NCI-H2171 treated with DMSO at 0.1 percent for 48 hours (cell line): ENCODE measurements at regions not wholly inside any gene's neighbourhood (a gene's known extent, or its start where the extent isn't known, plus 50 kb on each side); places are given as distances from the start of the nearest gene placed in this dataset.
"Not testable (repeated sequence)": the region's sequence is repeated elsewhere in the genome, so short reads cannot be mapped to it uniquely, and the experiment has no call there.

Source experiments
- DNase-seq: peaks from one replicate; lab custom pipeline; 2025; lab: John Stamatoyannopoulos, UW

DNA sequence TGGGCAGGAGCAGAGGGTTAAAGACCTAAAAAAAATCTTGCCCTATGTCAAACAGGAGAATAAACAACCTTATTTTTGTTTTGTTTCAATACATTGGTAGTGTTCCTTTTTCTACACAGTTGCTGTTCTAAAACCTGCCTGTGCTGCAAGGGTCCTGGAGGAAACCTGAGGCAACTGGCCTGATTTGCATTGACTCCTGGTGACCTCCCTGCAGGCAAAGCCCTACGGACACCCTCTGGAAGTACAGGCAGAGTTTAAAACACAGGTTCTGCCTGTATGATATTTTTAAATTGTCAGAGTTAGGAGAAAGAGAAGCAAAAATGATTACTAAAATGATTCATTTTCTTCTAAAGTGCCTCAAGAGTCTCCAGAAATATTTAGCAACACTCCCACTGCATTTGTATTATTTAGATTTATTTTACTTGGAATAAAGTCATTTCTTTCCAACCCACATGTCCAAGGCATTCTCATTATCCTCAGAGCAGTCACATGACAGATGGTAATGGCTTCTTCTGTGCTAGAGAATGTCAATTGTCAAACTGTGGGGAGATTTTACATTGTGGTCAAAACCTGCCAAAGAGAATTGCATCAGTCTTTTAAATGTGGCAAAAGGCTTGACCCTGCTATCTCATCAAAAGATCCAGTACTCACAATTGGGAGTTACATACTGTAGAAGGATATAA is 559.6 kb downstream of the CETN3 start:
- DNase-seq, result no peak

DNA sequence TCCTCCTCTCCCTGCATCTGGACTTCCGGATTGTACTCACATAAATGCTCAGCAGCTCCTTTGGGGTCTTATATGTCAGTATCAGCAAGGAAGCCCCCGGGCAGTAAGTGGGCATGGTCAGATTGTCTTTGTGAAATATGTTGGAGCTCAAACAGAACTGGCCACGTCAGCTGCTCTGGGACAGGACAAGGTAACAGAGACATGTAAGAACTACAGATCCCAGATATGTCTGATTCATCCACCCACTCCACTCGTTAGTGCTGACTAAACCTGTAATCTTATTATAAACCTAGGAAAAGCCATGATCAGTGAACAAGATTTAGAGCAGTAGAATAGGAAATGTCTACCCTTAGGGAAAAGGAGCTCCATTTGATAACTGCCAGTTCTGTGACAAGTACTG is 561.8 kb downstream of the CETN3 start:
- DNase-seq, result no peak

GRCh38 chr5:89844548-89844947 is 565.0 kb downstream of the CETN3 start:
- no peak for DNase-seq

DNA sequence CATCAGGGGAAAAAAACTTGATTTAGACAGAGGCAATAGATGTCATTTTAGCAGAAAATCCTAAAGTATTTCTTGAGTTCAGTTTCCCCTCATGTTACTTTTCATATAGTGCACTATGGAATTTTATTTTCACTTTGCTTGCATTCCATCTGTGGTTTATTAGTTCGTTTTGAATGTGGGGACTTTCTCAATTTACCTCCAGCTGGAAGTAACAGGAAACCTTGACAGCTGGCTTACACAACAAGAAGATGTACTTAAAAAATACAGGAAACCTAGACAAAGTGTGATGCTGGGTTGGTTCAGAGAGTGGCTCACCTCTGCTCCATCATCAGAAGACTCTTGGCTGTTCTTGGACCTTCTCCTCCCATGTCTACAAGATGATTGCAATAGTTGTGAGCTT is 567.0 kb downstream of the CETN3 start:
- no peak for DNase-seq

- DNase-seq, result no peak
Measured at GRCh38 chr5:89840906-89841305, 568.6 kb downstream of the CETN3 start.

DNA sequence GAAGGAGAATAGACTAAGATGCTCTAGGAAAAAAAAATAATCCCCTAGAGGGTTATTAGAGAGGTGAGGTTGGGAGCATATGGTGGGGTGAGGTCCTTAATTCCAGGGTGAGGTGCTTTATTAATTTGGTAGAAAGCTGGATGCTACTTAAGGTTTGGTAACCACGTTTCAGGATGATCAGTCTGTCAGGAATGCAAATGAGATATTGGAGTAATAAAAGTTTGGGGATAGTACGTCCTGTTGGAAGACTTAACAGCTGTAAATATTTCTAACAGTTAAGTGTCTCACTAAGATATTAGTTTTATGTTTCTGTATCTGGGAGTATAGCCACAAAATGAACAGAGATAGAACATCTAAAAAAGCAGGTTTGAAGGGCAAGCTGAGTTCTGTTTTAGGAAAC is 578.9 kb downstream of the CETN3 start:
- no peak for DNase-seq

DNA sequence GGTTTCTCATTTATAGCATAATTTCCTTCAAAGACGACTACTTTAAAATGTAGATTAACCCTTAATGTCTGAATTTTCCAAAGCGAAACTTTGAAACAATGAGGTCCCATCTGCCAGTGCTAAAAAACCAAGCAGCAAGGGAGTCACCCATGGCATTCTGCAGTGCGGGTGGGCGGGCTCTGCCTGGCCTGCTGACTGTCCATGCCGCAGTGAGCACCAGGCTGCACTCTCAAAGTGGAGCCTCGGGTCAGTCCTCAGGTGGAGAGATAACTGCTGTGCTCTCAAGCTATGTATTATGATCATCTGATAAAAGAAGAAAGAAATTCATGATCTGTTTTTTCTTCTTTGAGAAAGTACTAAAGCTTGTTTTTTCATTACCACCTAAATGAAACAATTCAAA is 581.6 kb downstream of the CETN3 start:
- DNase-seq, result no peak

DNA sequence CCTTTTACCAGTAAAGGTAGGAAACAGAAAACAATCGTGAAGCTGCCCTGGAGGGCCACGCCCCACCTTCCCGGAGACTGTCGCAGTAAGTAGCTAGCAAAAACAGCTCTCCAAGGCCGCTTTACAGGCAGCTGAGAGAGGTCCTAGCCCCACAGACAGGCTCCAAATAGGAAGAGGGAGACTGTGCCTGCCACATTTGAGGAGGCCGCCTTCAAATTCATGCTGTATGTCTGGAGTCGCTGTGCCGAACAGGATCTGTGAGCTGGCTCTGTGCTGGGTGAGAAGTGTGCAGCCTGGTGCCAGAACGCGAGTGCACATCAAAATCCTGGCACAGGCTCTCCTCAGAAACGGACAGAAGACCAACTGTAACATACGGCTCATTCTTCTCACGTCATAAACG is 582.2 kb downstream of the CETN3 start:
- DNase-seq, result no peak

DNA sequence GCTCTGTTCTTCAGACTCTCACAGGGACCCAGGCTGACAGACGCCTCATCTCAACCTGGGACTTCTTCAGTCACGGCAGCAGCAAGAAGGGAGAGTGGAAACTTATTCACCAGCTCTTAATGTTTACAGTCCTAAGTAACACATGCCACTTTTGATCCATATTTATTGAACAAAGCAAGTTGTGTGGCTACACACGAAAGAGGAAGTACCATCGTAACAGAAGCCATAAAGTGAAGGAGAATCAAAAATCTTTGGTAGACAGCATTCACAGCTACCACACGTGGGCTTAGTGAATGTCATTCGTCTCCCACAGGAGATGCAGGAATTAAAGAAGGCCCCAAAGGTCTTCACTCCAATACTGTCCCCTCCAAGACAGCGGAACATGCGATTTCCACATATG is 582.6 kb downstream of the CETN3 start:
- no peak for DNase-seq

GRCh38 chr5:89823046-89823445 is 586.5 kb downstream of the CETN3 start:
- no peak for DNase-seq

GRCh38 chr5:89817841-89818240 is 591.7 kb downstream of the CETN3 start:
- DNase-seq, result no peak

DNA sequence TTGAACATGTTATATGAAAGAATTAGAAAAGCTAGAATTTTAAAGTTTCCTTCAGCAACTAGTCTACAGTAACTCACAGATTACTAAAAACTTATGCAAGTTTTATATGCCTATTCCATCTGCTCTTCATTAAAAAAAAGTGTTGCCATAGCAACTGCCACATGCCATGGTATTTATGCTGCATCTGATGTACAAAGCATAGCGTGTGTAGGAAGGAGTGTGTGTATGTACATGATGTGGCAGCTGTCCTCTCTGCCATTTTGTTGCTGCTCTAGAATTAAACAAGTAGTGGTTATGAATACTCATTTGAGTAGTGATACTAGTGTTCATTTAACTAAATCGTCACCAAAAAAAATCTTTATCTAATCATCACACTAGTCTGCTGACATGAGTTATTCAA is 593.5 kb downstream of the CETN3 start:
- DNase-seq, result no peak

- not testable (repeated sequence) for DNase-seq
Measured at GRCh38 chr5:89800735-89801134, 608.8 kb downstream of the CETN3 start.

DNA sequence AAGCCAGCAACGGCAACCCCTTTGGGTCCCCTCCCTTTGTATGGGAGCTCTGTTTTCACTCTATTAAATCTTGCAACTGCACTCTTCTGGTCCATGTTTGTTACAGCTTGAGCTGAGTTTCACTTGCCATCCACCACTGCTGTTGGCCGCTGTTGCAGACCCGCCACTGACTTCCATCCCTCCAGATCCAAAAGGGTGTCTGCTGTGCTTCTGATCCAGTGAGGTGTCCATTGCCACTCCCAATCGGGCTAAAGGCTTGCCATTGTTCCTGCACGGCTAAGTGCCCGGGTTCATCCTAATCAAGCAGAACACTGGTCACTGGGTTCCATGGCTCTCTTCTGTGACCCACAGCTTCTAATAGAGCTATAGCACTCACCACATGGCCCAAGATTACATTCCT is 615.1 kb downstream of the CETN3 start:
- not testable (repeated sequence) for DNase-seq

- not testable (repeated sequence) for DNase-seq
Measured at GRCh38 chr5:89779734-89780133, 629.8 kb downstream of the CETN3 start.

GRCh38 chr5:89777758-89778157 is 631.8 kb downstream of the CETN3 start:
- no peak for DNase-seq

DNA sequence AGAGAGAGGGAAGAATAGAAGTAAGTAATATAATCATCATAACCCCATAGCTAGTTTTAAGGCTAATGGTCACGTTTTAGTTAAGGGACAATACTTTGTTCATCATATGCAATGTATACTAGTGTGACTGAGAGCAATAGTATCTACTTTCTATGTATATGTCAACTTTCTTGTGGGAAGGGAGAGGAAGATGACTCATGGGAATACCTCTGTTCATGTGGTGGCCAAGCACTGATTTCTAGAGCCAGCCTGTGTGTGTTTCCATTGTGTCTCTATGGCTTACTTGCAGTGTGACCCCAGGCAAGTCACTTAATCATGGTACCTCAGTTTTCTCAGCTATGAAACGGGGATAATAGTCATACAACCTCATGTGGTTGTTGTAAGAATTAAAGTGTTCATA is 639.6 kb downstream of the CETN3 start:
- no peak for DNase-seq

- no peak for DNase-seq
Measured at GRCh38 chr5:89759802-89760201, 649.8 kb downstream of the CETN3 start.

DNA sequence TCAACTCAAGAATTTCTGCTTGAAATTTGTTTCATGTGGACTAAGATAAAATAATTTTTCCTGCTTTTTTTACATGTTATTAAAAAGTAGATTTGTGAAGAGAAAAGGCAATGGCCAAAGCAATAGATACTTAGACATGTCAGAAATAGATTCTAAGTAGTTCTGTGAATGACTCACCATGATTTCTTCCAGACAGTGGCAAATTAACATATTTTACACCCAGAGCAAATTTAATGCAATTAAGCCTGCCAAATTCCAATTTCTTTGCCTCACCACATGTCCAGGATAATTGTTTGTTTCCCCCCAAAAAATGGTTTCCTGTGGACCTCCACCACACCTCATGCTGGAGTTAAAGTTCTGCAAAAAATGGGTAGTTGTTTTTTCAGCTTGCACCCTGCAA is 651.4 kb downstream of the CETN3 start:
- no peak for DNase-seq

- DNase-seq, result no peak
Measured at GRCh38 chr5:89756955-89757354, 652.6 kb downstream of the CETN3 start.

- no peak for DNase-seq
Measured at GRCh38 chr5:89755024-89755423, 654.5 kb downstream of the CETN3 start.

DNA sequence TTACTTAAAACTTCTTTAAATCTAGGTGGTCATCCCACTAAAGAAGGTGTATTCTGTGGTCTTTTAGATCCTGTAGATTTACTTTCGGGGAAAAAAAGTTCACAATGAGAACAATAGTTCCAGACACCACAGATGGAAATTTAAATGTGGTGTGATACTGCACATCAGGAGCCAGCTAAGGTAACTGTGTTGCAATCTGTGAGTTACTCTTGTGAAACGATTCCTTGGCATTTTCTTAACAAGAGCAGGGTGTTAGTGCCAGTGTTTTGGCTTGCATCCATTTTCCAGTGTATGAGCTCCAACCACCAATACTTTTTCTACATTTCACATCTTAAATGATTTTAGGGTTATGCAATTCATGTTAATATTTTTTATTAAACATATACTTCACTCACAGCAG is 674.5 kb downstream of the CETN3 start:
- no peak for DNase-seq

DNA sequence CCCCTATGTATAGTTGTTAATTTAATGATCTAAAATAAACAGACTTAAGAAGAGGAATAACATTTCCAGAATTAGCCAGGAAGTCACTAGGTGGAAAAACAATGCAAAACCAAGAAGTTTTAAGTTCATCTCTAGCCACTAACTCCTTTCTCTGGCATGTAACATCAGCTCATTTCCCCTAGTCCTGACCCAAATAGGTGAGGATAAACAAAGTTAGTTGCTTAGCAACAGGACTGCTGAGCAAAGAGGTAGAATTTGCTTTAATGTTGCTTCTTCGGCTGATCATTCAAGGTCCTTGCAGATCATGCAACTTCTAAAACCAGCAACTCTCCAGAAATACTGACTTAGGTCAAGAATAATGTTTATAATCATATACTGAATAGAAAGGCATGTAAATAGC is 675.8 kb downstream of the CETN3 start:
- no peak for DNase-seq

DNA sequence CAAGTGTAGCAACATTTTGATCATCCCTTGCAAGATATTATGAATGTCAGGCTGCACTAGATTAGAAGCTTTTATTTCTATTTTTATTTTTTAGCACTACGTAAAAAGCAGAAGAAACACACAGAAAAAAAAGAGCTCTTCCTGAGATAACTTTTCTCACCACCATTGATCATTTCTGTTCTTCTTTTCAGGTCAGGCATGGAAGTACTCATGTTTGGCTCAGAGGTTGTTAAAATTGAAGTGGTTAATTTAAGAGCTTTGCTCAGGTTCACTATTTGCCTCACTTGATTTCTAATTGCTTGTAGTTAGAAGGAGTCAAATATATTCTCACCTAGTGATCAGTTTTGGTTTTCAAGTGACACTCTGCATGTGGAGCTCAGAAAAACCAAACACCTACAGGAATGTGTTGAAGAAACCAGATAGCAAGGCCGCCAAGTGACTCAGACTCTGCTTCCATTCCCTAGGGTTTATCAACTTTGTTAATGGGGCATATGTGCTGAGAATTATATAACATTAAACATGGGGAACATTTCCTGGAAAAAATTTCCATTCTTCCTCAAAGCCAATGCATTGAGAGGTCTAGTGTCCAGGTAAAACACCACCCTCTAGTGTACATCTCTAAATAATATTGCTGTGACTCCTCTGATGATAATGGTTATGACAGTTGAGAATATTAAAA is 679.8 kb downstream of the CETN3 start:
- DNase-seq, result no peak
